HG03565 (cell line): ENCODE measurements at regions not wholly inside any gene's neighbourhood (a gene's known extent, or its start where the extent isn't known, plus 50 kb on each side); places are given as distances from the start of the nearest gene placed in this dataset.

ENCODE experiments used
- ATAC-seq: cut with Tn5 transposase; IDR thresholded peaks from one replicate; pipeline ENCODE4 v1.9.1; 2021; ENCODE audit warnings: mild to moderate bottlenecking, moderate library complexity; ENCODE audit not compliant: unreplicated experiment

DNA sequence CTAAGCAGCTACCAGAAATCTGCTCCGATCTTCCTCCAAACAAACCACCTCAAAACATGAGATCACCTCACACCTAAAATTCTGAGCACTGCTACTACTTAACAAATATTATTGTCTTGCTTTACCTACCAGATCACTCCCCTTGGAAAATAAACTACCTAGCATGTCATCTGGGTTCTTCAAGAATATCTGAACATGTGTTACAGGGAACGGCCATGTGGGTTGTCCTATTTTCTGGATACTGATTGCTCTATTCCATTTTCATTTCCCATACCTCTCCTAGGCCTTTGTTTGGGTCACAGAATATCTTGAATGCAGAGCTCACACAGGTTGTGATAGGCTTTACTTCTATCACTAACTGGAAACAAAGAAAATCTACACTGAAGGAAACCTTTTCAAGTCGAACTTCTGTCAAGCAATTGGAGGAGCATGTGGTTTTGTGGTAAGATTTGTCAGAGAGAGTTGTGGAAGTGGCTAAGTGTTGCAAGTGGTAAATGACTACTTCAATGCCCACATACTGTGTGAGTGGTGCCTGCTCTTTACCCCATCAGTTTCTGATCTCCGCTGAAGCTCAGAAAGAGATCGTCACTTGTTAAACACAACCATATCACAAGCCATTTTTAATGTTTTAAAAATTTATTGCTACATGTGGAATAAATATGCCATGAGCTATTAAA is 739.1 kb upstream of the ZEB2 start:
- no peak for ATAC-seq

DNA sequence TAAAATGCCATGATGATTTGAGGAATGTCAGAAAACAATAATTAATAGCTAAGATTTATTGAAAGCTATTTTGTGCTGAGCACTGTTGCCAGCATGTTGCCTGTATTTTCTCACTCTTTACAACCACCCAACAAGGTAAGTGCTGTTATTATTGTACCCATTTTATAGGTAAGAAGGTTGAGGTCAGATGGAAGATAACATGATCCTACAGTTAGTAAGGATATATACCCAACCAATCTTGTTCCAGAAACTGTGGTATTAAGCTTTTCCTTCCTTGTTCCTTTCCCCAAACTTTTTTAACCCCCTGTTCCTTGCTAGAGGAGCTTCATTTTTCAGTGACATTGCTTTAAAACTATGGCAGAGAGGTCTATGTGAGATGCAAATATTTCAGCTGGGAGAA is 738.0 kb upstream of the ZEB2 start:
- ATAC-seq: no peak

DNA sequence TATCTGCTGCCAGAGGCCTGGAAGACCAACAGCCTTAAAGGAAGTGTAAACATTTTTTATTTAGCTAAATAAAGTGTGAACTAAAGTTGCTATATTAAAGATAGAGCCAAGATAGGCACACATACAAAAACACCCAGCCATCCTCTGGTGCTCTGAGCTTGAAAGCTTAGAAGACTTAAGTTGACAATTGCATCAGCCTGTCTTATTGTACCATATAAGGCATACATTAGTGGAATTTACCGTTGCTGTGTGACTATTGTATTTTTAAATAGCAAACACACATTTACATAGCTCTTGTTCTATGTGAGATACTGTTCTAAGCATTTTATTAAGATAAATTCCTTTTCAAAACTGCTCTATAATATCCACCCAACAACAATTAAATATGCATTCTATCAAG is 736.6 kb upstream of the ZEB2 start:
- ATAC-seq: no peak

DNA sequence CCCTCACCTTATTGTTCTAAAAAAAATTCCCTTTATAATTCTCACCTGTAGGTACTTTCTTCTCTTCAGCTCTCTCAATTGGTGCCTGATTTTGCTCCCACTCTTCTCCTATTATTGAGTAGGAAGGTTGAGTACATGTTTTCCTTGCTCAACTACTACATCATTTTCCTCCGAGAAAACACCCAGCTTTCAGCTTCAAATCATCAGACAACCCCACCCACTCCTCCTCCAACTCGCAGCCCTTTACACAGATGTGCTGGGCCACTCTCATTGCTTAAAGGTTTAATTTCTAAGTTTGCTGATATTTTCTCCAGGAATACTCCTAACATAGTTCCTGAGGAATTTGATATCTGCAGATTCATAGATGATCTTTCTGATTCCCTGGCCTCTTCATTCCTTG is 734.4 kb upstream of the ZEB2 start:
- ATAC-seq: no peak

- ATAC-seq: no peak
Measured at GRCh38 chr2:145253492-145253891, 733.6 kb upstream of the ZEB2 start.

- no peak for ATAC-seq
Measured at GRCh38 chr2:145245268-145245870, 725.5 kb upstream of the ZEB2 start.

DNA sequence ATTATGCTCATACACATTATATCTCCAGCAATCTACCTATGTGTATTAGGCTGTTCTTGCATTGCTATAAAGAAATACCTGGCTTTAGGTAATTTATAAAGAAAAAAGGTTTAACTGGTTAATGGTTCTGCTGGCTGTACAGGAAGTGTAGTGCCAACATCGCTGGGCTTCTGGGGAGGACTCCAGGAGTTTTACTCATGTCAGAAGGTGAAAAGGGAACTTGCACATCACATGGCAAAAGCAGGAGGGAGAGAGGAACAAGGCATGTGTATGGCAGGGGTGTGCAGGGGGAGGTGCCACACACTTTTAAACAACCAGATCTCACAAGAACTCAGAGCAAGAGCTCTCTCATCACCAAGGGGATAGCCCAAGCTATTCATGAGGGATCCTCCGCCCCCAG is 715.4 kb upstream of the ZEB2 start:
- no peak for ATAC-seq

- ATAC-seq: no peak
Measured at GRCh38 chr2:145230546-145230945, 710.6 kb upstream of the ZEB2 start.

DNA sequence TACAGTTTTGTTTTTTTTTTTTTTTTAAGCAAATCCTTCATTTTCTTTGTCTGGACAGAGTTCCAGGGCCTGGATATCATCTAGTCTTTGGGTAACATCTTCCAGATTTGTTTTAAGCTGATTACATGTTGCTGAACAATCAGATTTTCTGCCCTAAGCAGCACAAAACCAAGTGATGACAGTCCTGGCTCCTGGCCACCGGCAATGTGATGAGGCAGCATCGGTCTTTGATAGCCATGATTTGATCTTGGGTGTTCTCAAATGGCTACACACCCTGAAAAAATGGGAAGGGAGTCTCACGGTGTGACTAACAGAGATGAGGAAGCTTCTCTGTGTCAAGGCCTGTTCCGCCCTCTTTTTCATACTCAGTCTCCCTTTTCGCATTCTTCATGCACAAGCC is 708.6 kb upstream of the ZEB2 start:
- ATAC-seq: no peak

DNA sequence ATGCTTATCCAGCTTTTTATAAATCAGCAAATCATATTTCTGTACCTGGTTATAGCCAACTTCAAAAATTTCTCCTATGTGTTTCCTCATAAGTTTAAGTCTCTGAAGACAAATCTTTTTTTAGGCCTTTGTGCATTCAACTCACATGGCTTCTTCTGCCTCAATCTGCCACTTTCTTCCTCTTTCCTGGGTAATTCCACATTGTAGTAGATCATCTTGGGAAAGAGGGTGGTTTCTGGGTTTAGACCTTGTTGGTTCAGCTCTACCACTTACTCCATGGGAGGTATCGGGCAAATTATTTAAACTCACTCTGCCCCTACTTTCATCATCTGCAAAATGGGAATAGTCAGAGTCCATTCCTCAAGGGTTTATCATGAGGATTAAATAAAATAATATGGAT is 707.0 kb upstream of the ZEB2 start:
- ATAC-seq: no peak

GRCh38 chr2:145221516-145221915 is 701.6 kb upstream of the ZEB2 start:
- no peak for ATAC-seq

DNA sequence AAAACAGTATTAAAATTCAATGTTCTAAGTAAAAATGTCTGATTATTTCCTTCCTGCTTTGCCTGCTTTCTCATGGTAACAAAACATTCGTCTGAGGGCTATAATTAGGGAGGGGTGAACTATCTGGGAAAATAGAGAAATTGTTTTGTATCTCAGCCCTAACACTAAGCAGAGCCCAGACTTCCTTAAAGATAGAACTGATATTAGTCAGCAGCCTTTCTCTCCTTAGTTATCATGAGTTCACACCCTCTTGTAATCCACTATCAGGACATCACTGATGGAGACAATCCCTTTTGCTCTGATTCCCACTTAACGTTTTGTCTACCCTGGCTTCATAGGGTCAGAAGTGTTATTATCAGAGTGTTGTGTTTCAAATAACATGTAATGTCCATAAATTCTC is 701.1 kb upstream of the ZEB2 start:
- ATAC-seq: no peak

DNA sequence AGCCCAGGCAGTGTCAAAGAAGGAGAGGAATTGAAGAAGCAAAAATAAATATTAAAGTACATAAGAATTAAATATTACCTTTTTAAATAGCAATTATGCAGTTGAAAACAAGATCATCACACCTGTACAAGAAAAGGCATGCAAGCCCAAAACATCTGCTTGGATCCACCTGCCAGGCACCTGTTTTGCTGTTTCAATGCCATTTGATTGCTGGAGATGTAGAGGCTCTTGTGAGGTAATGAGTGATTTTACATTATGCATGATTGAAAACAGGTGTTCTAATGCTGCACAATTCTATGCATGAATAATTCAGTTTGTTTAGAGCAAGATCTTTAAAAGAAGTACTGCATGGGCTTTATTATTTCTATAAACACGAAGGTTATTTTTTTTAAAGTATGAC is 700.6 kb upstream of the ZEB2 start:
- ATAC-seq: no peak

- no peak for ATAC-seq
Measured at GRCh38 chr2:145207884-145208283, 688.0 kb upstream of the ZEB2 start.

DNA sequence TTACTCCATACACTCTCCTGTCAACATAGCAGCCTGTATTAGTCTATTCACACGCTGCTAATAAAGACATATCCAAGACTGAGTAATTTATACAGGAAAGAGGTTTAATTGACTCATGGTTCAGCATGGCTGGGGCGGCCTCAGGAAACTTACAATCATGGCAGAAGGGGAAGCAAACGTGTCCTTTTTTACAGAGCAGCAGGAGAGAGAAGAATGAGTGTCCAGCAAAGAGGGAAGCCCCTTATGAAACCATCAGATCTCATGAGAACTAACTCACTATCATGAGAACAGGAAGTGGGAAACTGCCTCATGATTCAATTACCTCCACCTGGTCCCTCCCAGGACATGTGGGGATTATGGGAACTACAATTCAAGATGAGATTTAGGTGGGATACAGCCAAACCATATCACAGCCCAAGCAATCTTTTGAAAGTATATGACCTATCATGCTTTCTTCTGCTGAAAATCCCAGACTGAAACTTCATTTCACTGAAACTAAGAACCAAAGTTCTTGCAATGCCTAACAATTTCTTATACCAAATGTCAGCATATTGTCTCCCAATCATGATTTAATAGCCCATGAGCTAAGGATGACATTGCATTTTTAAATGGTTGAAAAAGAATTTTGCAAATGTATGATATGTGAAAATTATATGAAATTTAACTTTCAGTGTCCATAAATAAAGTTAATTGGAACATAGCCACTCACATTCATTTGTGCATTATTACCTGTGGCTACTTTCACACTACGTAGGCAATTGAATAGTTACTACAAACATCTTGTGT is 686.8 kb upstream of the ZEB2 start:
- no peak for ATAC-seq

- ATAC-seq: no peak
Measured at GRCh38 chr2:145203891-145204290, 684.0 kb upstream of the ZEB2 start.

GRCh38 chr2:145199827-145200706 is 680.1 kb upstream of the ZEB2 start:
- ATAC-seq: no peak

DNA sequence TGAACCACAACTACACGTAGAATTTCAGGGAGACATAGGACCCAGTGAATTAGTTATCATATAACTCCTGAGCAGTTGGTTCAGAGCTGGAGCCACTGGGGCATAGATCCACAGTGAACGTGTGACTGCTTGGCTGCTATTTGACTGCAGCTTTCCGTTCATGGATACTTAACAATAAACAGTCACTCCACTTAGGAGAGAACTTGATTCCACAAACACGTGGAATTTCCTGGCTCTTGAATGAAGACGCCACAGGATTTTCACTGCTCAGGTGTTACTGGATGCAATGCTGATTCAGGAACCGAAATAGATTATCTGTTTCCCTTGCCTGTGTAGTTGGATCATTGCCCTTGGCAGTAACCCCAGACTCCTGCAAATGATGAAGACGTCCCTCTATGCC is 679.1 kb upstream of the ZEB2 start:
- ATAC-seq: no peak

- no peak for ATAC-seq
Measured at GRCh38 chr2:145198555-145198954, 678.6 kb upstream of the ZEB2 start.

DNA sequence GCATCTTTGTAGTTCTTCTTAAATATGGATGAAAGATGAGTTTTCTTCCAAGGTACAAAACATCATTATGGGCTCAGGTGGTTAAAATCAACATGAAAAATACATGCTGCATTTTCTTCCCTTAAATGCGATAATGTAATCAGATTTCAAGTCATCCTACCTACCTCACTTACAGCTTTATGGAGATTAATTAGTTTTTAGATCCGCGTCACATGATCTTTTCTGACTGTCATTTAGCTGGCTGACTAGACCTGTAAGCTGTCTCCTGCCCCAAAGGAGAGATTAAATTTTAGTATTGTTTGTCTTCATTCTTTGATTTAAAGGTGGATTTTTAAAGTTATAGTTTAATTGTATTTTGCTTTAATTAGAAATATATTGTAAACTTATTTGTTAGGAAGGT is 678.0 kb upstream of the ZEB2 start:
- ATAC-seq: no peak

- ATAC-seq: no peak
Measured at GRCh38 chr2:145194673-145195072, 674.8 kb upstream of the ZEB2 start.
